Chondrocyte (in vitro differentiated cells): ENCODE measurements at regions not wholly inside any gene's neighbourhood (a gene's known extent, or its start where the extent isn't known, plus 50 kb on each side); places are given as distances from the start of the nearest gene placed in this dataset.

ENCODE experiments used
- DNase-seq: peaks from one replicate; pipeline ENCODE4 v3.0.0; 2021; ENCODE audit warnings: mixed read lengths, low spot score
- H3K27ac Mint-ChIP-seq: one replicate; pipeline ENCODE4 v1.8.0; 2021; ENCODE audit warnings: mild to moderate bottlenecking, moderate library complexity, mixed read lengths; ENCODE audit not compliant: unreplicated experiment
- H3K27me3 Mint-ChIP-seq: 2 replicates; pipeline ENCODE4 v1.8.0; 2021; ENCODE audit warnings: low read depth, mixed read lengths
- H3K36me3 Mint-ChIP-seq: 2 replicates; pipeline ENCODE4 v1.8.0; 2021; ENCODE audit warnings: low read depth, mixed read lengths
- H3K4me1 Mint-ChIP-seq: 2 replicates; pipeline ENCODE4 v1.8.0; 2021; ENCODE audit warnings: low read depth, mild to moderate bottlenecking, mixed read lengths
- H3K4me3 Mint-ChIP-seq: one replicate; pipeline ENCODE4 v1.8.0; 2021; ENCODE audit warnings: mild to moderate bottlenecking, moderate library complexity, mixed read lengths; ENCODE audit not compliant: unreplicated experiment
- H3K9me3 Mint-ChIP-seq: 2 replicates; pipeline ENCODE4 v1.8.0; 2021; ENCODE audit warnings: low read depth, mixed read lengths
- CTCF ChIP-seq: fragments of 200-600 bp; sonication (generic); IDR thresholded peaks from 2 replicates; pipeline ENCODE4 v1.5.0; 2021; ENCODE audit warnings: antibody characterized with exemption, mild to moderate bottlenecking, moderate library complexity

- Mint-ChIP-seq H3K9me3 (peaks cover 62% of the 10 kb centered on the region), H3K4me3 (no peak overlapping the region), H3K27ac (no peak overlapping the region)
These were observed 126.3 kb upstream of the PEG3 start for GRCh38 chr19:56966697-56967299.

GRCh38 chr19:56969156-56969555, 128.6 kb upstream of the PEG3 start:
- no peak for TF ChIP-seq CTCF
- Mint-ChIP-seq H3K4me3 (no peak overlapping the region), H3K9me3 (peaks cover 58% of the 10 kb centered on the region), H3K4me1 (no peaks in the 10 kb centered on the region), H3K27ac (no peak overlapping the region), H3K36me3 (peaks cover 3% of the 10 kb centered on the region), H3K27me3 (no peaks in the 10 kb centered on the region)
- DNase-seq = no peak

More at GRCh38 chr19:56966697-56967299, 126.3 kb upstream of the PEG3 start:
- Mint-ChIP-seq H3K4me1 (no peaks in the 10 kb centered on the region), H3K36me3 (peaks cover 3% of the 10 kb centered on the region), H3K27me3 (no peaks in the 10 kb centered on the region)
- DNase-seq = no peak
- no peak for TF ChIP-seq CTCF

- DNase-seq = no peak
- Mint-ChIP-seq H3K36me3 (peaks cover 3% of the 10 kb centered on the region), H3K9me3 (peaks cover 59% of the 10 kb centered on the region), H3K27me3 (no peaks in the 10 kb centered on the region), H3K4me3 (no peak overlapping the region), H3K27ac (no peak overlapping the region), H3K4me1 (no peaks in the 10 kb centered on the region)
- TF ChIP-seq CTCF = no peak
These were observed 129.2 kb upstream of the PEG3 start for GRCh38 chr19:56969759-56970178.

GRCh38 chr19:56971230-56971629, 130.7 kb upstream of the PEG3 start:
- Mint-ChIP-seq H3K4me1 (no peaks in the 10 kb centered on the region), H3K27ac (no peak overlapping the region), H3K4me3 (no peak overlapping the region), H3K9me3 (peaks cover 59% of the 10 kb centered on the region), H3K36me3 (peaks cover 3% of the 10 kb centered on the region), H3K27me3 (no peaks in the 10 kb centered on the region)
- no peak for TF ChIP-seq CTCF
- DNase-seq = no peak

GRCh38 chr19:56972291-56972841, 131.8 kb upstream of the PEG3 start:
- TF ChIP-seq CTCF = no peak
- Mint-ChIP-seq H3K27ac (no peak overlapping the region), H3K9me3 (peaks cover 63% of the 10 kb centered on the region), H3K27me3 (no peaks in the 10 kb centered on the region), H3K4me3 (no peak overlapping the region), H3K36me3 (no peaks in the 10 kb centered on the region), H3K4me1 (no peaks in the 10 kb centered on the region)
- DNase-seq = no peak
